ENCODE measurements at regions not wholly inside any gene's neighbourhood (a gene's known extent, or its start where the extent isn't known, plus 50 kb on each side); places are given as distances from the start of the nearest gene placed in this dataset.
A peak's percentile ranks its signal among the peaks of the same experiment; 100 is the strongest.

GRCh38 chr14:25117342-25117741, 67.4 kb upstream of the STXBP6 start:
- Histone ChIP-seq H2AFZ (no peak overlapping the region), H3K9ac (no peak overlapping the region), H3K36me3 (ENCODE audit: control insufficient read depth, insufficient read depth, low read length) (no peaks in the 10 kb centered on the region), H3K9me3 (ENCODE audit: control insufficient read depth, low read length) (no peaks in the 10 kb centered on the region), H3K4me2 (ENCODE audit: low read length) (no peak overlapping the region), H3K4me1 (no peaks in the 10 kb centered on the region), H3K4me3 (ENCODE audit: low read depth, low read length) (no peak overlapping the region), H3K79me2 (no peaks in the 10 kb centered on the region), H3K27ac (no peak overlapping the region), H3K27me3 (ENCODE audit: control insufficient read depth, insufficient read depth, low read length) (no peaks in the 10 kb centered on the region)
- TF ChIP-seq, protein P1, sequence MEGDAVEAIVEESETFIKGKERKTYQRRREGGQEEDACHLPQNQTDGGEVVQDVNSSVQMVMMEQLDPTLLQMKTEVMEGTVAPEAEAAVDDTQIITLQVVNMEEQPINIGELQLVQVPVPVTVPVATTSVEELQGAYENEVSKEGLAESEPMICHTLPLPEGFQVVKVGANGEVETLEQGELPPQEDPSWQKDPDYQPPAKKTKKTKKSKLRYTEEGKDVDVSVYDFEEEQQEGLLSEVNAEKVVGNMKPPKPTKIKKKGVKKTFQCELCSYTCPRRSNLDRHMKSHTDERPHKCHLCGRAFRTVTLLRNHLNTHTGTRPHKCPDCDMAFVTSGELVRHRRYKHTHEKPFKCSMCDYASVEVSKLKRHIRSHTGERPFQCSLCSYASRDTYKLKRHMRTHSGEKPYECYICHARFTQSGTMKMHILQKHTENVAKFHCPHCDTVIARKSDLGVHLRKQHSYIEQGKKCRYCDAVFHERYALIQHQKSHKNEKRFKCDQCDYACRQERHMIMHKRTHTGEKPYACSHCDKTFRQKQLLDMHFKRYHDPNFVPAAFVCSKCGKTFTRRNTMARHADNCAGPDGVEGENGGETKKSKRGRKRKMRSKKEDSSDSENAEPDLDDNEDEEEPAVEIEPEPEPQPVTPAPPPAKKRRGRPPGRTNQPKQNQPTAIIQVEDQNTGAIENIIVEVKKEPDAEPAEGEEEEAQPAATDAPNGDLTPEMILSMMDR (IDR thresholded peaks at IDR 0.05) = no peak

DNA sequence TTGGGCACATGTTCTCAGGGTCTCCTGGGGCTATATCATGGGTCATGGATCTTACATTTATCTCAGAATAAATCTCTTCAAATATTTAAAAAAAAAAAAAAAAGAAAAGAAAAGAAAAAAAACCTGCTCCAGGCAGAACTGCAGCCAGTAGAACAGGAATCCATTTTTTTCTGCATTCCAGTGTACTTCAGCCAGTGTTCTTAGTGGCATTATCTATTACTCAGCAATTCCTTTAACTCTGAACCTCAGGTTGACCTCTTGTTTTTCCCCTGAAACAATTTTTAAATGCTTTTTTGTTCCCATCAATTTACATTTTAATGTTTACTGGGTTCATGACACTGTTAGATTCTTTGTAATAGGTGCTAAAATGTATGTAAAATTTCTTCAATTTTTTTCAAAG, 66.7 kb upstream of the STXBP6 start:
- Histone ChIP-seq H3K4me3 (ENCODE audit: low read depth, low read length) (no peak overlapping the region), H3K27me3 (ENCODE audit: control insufficient read depth, insufficient read depth, low read length) (no peaks in the 10 kb centered on the region), H3K9me3 (ENCODE audit: control insufficient read depth, low read length) (no peaks in the 10 kb centered on the region), H3K4me2 (ENCODE audit: low read length) (peak overlapping the region; percentile 35), H3K36me3 (ENCODE audit: control insufficient read depth, insufficient read depth, low read length) (no peaks in the 10 kb centered on the region), H3K9ac (no peak overlapping the region), H3K4me1 (no peaks in the 10 kb centered on the region), H3K27ac (no peak overlapping the region), H3K79me2 (no peaks in the 10 kb centered on the region), H2AFZ (no peak overlapping the region)
- TF ChIP-seq, protein P1 (IDR thresholded peaks at IDR 0.05) = no peak

DNA sequence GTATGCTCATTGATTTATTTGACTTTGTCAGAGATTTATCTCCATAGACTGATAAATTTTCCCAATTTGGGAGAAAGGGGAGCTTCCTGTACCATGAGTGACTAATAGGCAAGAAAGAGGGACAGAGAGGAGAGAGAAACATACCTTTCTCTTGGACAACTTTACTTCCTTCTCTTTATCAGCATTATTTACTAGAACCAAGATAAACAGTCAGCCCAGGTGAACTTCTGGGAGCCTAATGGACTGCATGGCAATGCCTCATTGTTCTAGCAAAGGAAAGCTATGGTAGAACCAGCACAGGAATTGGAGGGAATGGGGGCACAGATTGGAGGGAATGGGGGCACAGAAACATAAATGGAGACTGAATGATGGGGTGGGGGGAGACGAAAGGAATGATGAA, 63.4 kb upstream of the STXBP6 start:
- Histone ChIP-seq H2AFZ (no peak overlapping the region), H3K9ac (no peak overlapping the region), H3K4me2 (ENCODE audit: low read length) (no peak overlapping the region), H3K27ac (no peak overlapping the region), H3K36me3 (ENCODE audit: control insufficient read depth, insufficient read depth, low read length) (no peaks in the 10 kb centered on the region), H3K27me3 (ENCODE audit: control insufficient read depth, insufficient read depth, low read length) (no peaks in the 10 kb centered on the region), H3K9me3 (ENCODE audit: control insufficient read depth, low read length) (no peaks in the 10 kb centered on the region), H3K79me2 (no peaks in the 10 kb centered on the region), H3K4me3 (ENCODE audit: low read depth, low read length) (no peak overlapping the region), H3K4me1 (no peaks in the 10 kb centered on the region)
- TF ChIP-seq, protein P1 (IDR thresholded peaks at IDR 0.05) = no peak

DNA sequence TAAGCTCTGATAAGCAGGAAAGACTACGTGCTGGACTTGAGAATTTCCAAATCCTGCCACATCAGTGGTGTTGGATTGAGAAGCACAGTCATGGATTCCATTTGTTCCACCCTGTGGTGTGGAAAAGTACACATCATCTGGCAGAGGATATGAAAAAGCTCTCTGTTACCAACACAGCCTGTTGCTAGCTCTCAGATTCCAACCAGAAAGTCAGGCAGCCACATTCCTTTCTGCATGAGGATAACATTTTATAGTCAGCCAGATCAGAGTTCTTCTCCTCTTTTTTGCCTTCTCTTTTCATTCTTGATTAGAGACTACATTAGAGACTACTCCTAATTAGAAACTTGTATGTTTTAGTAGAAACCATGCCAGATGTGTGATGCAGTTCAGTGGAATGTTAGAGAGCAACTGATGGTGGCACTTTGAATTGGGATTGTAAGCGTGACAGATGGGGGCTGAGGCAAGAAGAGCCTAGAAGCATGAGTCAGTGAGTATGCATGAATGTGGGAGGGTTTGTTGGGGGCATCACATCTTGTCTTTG, 61.2 kb upstream of the STXBP6 start:
- no peaks in the 10 kb centered on the region for H3K9me3 ChIP-seq (ENCODE audit: control insufficient read depth, low read length)
- H3K27ac ChIP-seq = no peak overlapping the region
- H3K9ac ChIP-seq = no peak overlapping the region
- H3K4me3 ChIP-seq (ENCODE audit: low read depth, low read length) = no peak overlapping the region
- no peaks in the 10 kb centered on the region for H3K79me2 ChIP-seq
- H3K4me2 ChIP-seq (ENCODE audit: low read length) = no peak overlapping the region
- H3K4me1 ChIP-seq = no peaks in the 10 kb centered on the region
- no peaks in the 10 kb centered on the region for H3K36me3 ChIP-seq (ENCODE audit: control insufficient read depth, insufficient read depth, low read length)
- H2AFZ ChIP-seq = no peak overlapping the region
- no peaks in the 10 kb centered on the region for H3K27me3 ChIP-seq (ENCODE audit: control insufficient read depth, insufficient read depth, low read length)
- TF ChIP-seq, protein P1 (IDR thresholded peaks at IDR 0.05) = no peak

- H3K9ac ChIP-seq = no peak overlapping the region
- no peaks in the 10 kb centered on the region for H3K27me3 ChIP-seq (ENCODE audit: control insufficient read depth, insufficient read depth, low read length)
- no peak overlapping the region for H2AFZ ChIP-seq
- no peaks in the 10 kb centered on the region for H3K79me2 ChIP-seq
- no peaks in the 10 kb centered on the region for H3K36me3 ChIP-seq (ENCODE audit: control insufficient read depth, insufficient read depth, low read length)
- H3K27ac ChIP-seq = no peak overlapping the region
- H3K4me1 ChIP-seq = no peaks in the 10 kb centered on the region
- TF ChIP-seq, protein P1 (IDR thresholded peaks at IDR 0.05) = no peak
- H3K4me2 ChIP-seq (ENCODE audit: low read length) = no peak overlapping the region
- no peak overlapping the region for H3K4me3 ChIP-seq (ENCODE audit: low read depth, low read length)
- H3K9me3 ChIP-seq (ENCODE audit: control insufficient read depth, low read length) = no peaks in the 10 kb centered on the region
Measured at GRCh38 chr14:25110106-25110505, 60.2 kb upstream of the STXBP6 start.

Measured in parathyroid adenoma (tissue), 2 donors.